ENCODE measurements at regions not wholly inside any gene's neighbourhood (a gene's known extent, or its start where the extent isn't known, plus 50 kb on each side); places are given as distances from the start of the nearest gene placed in this dataset.
A peak's percentile ranks its signal among the peaks of the same experiment; 100 is the strongest.

DNA sequence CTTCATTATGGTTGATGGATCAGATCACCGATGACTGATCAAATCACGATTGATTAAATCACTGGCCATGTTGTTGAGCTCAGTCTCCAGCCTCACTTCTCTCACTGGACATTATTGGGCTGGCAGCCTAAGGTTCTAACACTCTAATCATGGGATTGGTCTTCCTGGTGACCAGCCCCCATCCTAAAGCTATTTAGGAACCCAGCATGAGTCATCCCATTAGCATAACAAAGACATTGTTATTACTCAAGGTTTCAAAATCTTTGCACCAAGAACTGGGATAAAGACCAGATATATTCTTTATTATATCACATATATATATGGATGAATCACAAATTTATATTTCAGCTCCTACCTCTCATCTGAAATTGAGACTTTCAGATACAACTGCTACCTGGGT, 272.1 kb upstream of the IL12B start:
- Mint-ChIP-seq H3K27ac (no peak overlapping the region), H3K36me3 (ENCODE audit: low read depth) (no peaks in the 10 kb centered on the region), H3K27me3 (peaks cover 6% of the 10 kb centered on the region), H3K4me1 (peaks cover 10% of the 10 kb centered on the region), H3K4me3 (no peak overlapping the region), H3K9me3 (ENCODE audit: low read depth) (peaks cover 16% of the 10 kb centered on the region)
- no peak for ATAC-seq
- no peak for DNase-seq
- ChIA-PET CTCF (interaction anchor here (0.6 to 0.9 kb wide), 2 partner anchors 71 to 291 kb away, joined by 3 read pairs; no protein-coding TSS in a partner anchor), POLR2A (no interaction called here)
- intact Hi-C loops (cut with DNase I, micrococcal nuclease), result no loop called here

DNA sequence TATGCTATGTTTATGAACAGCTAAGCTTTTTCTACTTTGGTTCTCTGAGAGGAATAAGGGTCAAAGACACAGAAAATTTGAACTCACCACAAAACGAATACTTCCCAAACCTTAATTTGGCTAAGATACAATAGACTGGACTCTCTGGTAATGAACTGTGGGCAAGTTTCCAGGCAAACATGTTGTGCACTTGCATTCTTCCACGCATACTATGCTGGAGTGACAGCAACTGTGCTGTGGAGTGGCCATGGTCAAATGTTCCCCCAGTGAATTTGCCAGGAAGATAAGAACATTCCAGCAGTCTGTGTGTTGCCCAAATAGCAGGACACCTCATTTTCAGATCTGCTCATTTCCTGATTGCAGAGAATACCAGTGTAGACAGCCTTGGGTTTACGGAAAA, 275.3 kb upstream of the IL12B start:
- ChIA-PET CTCF (no interaction called here), POLR2A (no interaction called here)
- peaks cover 19% of the 10 kb centered on the region for H3K4me1 Mint-ChIP-seq
- intact Hi-C loops (cut with DNase I, micrococcal nuclease), result no loop called here
- no peak for DNase-seq
- H3K4me3 Mint-ChIP-seq, result no peak overlapping the region
- no peaks in the 10 kb centered on the region for H3K27me3 Mint-ChIP-seq
- no peak overlapping the region for H3K27ac Mint-ChIP-seq
- no peak for ATAC-seq
- peaks cover 11% of the 10 kb centered on the region for H3K9me3 Mint-ChIP-seq (ENCODE audit: low read depth)
- no peaks in the 10 kb centered on the region for H3K36me3 Mint-ChIP-seq (ENCODE audit: low read depth)

DNA sequence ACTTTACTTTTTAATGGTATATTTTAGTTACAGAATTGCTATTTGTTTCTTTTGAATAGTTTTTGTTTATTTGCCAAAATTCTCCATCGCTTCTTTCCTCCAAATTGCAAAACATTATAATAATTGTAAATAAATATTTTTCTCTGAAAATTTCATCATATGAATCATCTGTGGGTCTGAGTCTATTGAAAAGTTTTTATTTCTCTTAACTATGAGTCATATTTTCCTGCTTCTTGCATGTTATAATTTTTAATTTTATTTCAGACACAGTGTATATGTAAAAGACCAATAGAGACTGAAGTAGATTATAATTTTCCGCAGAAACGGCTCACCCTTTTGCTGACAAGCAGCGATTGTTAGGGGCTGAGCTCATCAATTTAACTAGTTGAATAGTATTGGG, 279.1 kb upstream of the IL12B start:
- Mint-ChIP-seq H3K27ac (no peak overlapping the region), H3K4me1 (peaks cover 19% of the 10 kb centered on the region), H3K27me3 (peaks cover 3% of the 10 kb centered on the region), H3K4me3 (no peak overlapping the region), H3K36me3 (ENCODE audit: low read depth) (no peaks in the 10 kb centered on the region), H3K9me3 (ENCODE audit: low read depth) (no peaks in the 10 kb centered on the region)
- no peak for ATAC-seq
- ChIA-PET POLR2A (no interaction called here), CTCF (no interaction called here)
- no peak for DNase-seq
- intact Hi-C loops (cut with DNase I, micrococcal nuclease), result no loop called here

DNA sequence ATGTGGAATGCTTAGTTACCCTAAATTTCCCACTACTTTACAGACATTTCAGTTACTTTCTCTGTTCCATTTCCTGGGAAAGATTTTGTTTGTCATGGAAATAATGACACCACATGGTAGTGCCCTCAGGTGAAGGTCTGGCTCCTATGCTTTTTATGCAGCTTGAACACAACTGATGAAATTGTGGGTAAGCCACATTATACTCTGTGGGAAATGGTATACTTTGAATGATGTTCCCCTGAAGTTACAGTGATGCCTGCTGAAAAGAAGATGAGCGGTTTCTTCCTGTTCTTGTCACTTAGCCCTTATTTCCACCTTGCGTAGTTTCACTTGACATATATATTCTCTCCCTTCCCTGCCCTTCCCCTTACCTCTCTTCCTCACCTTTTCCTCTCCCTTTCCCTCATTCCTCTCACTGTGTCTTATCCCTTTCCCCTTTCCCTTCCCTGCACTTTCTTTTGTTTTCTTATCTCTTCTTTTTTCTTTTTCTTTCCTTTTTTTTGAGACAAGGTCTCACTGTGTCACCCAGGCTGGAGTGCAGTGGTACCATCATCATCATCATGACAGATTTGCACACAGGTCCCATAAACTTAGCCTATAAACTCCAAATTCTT, 280.8 kb upstream of the IL12B start:
- Mint-ChIP-seq H3K4me1 (peaks cover 19% of the 10 kb centered on the region), H3K4me3 (no peak overlapping the region), H3K36me3 (ENCODE audit: low read depth) (no peaks in the 10 kb centered on the region), H3K27me3 (peaks cover 3% of the 10 kb centered on the region), H3K27ac (no peak overlapping the region), H3K9me3 (ENCODE audit: low read depth) (no peaks in the 10 kb centered on the region)
- intact Hi-C loops (cut with DNase I, micrococcal nuclease), result no loop called here
- CTCF ChIA-PET, result no interaction called here
- DNase-seq, result no peak
- peak; percentile 26 for ATAC-seq
- POLR2A ChIA-PET, result no interaction called here

DNA sequence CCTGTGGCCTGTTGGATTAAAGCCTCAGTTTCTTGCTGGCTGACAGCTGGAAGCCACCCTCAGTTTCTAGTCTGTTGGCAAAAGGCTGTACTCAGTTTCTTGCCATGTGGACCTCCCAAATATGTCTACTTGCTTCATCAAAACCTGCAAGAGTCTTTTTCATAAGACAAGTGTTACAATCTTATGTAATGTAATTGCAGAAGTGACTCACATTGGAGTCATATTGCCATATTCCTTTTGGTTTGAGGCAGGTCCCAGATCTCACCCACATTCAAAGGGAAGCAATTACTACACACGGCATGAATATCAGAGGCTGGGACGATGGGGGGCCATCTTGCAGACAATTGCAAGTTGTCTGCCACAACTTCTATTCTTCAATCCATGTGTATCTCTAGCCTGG, 286.7 kb upstream of the IL12B start:
- Mint-ChIP-seq H3K27me3 (peaks cover 5% of the 10 kb centered on the region), H3K9me3 (ENCODE audit: low read depth) (peaks cover 2% of the 10 kb centered on the region), H3K4me1 (no peaks in the 10 kb centered on the region), H3K36me3 (ENCODE audit: low read depth) (no peaks in the 10 kb centered on the region), H3K4me3 (no peak overlapping the region), H3K27ac (no peak overlapping the region)
- no peak for DNase-seq
- intact Hi-C loops (cut with DNase I, micrococcal nuclease), result no loop called here
- POLR2A ChIA-PET, result no interaction called here
- CTCF ChIA-PET, result no interaction called here
- no peak for ATAC-seq

DNA sequence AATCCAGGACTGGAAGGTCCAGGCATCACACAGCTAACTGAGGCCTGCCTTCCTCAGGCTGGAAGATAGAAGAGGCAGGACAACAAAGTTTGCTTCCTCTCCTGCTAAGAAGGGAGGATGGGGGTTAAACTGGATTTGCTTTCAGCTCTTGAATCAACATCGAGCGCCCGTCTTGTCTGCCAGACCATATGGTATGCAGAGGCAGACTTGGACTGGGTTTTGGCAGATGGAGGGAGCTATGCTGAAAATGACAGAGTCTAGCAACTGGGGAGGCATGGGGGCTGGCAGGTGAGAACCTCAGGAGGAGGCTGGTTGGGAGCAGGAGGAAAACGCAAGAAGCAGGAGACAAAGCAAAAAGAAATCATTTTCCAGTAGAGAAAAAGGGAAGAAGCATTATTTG, 289.5 kb upstream of the IL12B start:
- intact Hi-C loops (cut with DNase I, micrococcal nuclease), result no loop called here
- no peak for ATAC-seq

DNA sequence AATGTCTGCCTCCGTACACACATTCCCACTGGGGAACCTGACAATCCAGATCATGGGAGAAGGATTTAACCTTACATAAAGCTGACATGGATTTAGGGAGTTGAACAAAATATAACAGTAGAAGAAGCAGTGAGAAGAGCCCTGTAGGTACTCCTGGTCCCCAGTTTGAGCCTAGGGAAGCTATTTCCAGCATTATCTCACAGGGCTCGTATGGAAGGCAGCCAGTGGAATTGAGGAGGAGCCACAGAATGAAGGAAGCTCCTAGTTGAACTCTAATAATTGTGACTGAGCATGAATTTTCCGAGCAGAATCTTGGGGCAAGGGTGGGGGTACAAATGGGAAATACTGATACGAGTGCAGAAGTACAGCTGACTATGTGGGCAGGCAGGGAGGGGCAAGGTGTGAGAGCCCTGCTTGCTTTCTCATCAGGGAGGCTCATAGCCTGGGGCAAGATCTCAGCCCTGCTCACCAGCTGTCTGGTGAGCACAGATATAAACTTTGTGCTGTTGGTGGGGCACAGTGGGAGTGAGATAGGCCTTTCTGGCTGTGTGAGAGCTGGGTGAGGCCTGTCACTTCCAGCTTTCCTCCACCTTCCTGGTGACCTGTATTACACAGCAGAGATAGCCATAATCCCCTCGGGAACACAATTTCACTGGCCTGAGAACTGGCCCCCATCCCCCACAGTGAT, 290.7 kb upstream of the IL12B start:
- Mint-ChIP-seq H3K36me3 (ENCODE audit: low read depth) (peaks cover 2% of the 10 kb centered on the region), H3K4me1 (no peaks in the 10 kb centered on the region), H3K4me3 (no peak overlapping the region), H3K27ac (no peak overlapping the region), H3K9me3 (ENCODE audit: low read depth) (peaks cover 11% of the 10 kb centered on the region), H3K27me3 (peaks cover 7% of the 10 kb centered on the region)
- ChIA-PET CTCF (interaction anchor here (1.0 kb wide), 1 partner anchor 106 kb away, joined by 3 read pairs; no protein-coding TSS in a partner anchor), POLR2A (no interaction called here)
- intact Hi-C loops (cut with DNase I, micrococcal nuclease), result no loop called here
- ATAC-seq, result no peak
- DNase-seq, result no peak

More for the DNA sequence above, 289.5 kb upstream of the IL12B start:
- Mint-ChIP-seq H3K9me3 (ENCODE audit: low read depth) (peaks cover 11% of the 10 kb centered on the region), H3K36me3 (ENCODE audit: low read depth) (peaks cover 2% of the 10 kb centered on the region), H3K4me1 (no peaks in the 10 kb centered on the region), H3K27me3 (peaks cover 7% of the 10 kb centered on the region), H3K4me3 (no peak overlapping the region), H3K27ac (no peak overlapping the region)
- POLR2A ChIA-PET, result no interaction called here
- CTCF ChIA-PET, result no interaction called here
- no peak for DNase-seq

DNA sequence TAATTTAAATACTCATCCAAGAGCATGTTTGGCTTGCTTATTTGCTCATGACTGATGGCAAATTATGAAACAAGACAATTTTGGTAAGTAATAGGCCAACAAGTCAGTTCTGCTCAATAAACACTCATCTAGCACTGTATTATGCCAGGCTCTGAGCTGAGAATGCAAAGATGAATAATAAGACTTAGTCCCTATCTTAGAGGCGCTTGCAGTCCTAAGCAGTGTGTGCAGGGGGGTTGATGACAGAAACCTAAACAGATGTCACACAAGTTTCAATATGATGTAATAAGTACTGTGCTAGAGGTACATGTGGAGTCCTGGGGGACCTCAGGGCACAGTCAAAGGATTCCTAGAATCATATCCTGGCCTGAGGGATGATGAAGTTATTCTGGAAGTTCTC, 287.6 kb upstream of the ADRA1B start:
- no peak overlapping the region for H3K4me3 Mint-ChIP-seq
- H3K27ac Mint-ChIP-seq, result no peak overlapping the region
- ATAC-seq (peak; percentile 65), DNase-seq (no peak)
- POLR2A ChIA-PET, result no interaction called here
- intact Hi-C loops (cut with DNase I, micrococcal nuclease), result no loop called here
- no peaks in the 10 kb centered on the region for H3K36me3 Mint-ChIP-seq (ENCODE audit: low read depth)
- peaks cover 3% of the 10 kb centered on the region for H3K9me3 Mint-ChIP-seq (ENCODE audit: low read depth)
- CTCF ChIA-PET, result no interaction called here
- H3K4me1 Mint-ChIP-seq, result no peaks in the 10 kb centered on the region
- peaks cover 10% of the 10 kb centered on the region for H3K27me3 Mint-ChIP-seq

DNA sequence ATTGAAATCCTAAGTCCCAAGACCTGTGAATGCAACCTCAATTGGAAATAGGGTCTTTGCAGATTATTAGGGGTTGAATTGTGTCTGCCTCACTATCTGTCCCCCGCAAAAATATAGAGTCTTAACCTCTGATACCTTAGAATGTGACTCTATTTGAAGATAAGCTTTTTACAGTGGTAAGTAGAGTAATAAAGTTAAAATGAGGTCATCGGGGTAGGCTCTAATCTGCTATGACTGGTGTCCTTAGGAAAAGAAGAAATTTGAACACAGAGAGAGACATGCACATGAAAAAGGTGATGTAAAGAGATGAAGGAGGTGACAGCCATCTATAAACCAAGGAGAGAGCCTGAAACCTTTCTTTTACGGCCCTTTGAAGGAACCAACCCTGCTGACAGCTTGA, 287.1 kb upstream of the ADRA1B start:
- H3K4me1 Mint-ChIP-seq, result no peaks in the 10 kb centered on the region
- ATAC-seq (no peak), DNase-seq (no peak)
- H3K4me3 Mint-ChIP-seq, result no peak overlapping the region
- peaks cover 11% of the 10 kb centered on the region for H3K27me3 Mint-ChIP-seq
- ChIA-PET POLR2A (no interaction called here), CTCF (no interaction called here)
- intact Hi-C loops (cut with DNase I, micrococcal nuclease), result no loop called here
- H3K27ac Mint-ChIP-seq, result no peak overlapping the region
- H3K9me3 Mint-ChIP-seq (ENCODE audit: low read depth), result peaks cover 3% of the 10 kb centered on the region
- H3K36me3 Mint-ChIP-seq (ENCODE audit: low read depth), result no peaks in the 10 kb centered on the region

DNA sequence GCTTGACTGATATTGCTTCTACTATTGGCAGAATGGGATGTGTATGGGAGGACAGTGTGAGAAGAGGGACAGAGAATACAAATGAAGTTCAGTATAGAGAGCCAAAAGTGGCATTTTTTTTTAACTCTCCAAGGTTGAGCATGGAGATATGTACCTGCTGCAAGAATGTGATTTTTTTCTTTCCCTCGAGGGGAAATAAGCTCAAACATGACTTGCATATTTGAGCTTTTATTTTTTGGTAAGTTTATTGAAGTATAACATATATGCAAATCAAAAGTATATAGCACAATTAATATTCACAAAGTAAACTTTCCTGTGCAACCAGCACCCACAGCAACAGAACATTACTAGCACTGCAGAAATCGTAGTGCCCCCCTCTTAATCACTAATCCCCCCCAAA, 285.7 kb upstream of the ADRA1B start:
- Mint-ChIP-seq H3K4me1 (no peaks in the 10 kb centered on the region), H3K9me3 (ENCODE audit: low read depth) (no peaks in the 10 kb centered on the region), H3K4me3 (no peak overlapping the region), H3K36me3 (ENCODE audit: low read depth) (no peaks in the 10 kb centered on the region), H3K27me3 (peaks cover 11% of the 10 kb centered on the region), H3K27ac (no peak overlapping the region)
- POLR2A ChIA-PET, result no interaction called here
- no peak for ATAC-seq
- intact Hi-C loops (cut with DNase I, micrococcal nuclease), result no loop called here
- CTCF ChIA-PET, result interaction anchor here (0.7 kb wide), 1 partner anchor 172 kb away, joined by 3 read pairs; no protein-coding TSS in a partner anchor
- DNase-seq, result no peak

DNA sequence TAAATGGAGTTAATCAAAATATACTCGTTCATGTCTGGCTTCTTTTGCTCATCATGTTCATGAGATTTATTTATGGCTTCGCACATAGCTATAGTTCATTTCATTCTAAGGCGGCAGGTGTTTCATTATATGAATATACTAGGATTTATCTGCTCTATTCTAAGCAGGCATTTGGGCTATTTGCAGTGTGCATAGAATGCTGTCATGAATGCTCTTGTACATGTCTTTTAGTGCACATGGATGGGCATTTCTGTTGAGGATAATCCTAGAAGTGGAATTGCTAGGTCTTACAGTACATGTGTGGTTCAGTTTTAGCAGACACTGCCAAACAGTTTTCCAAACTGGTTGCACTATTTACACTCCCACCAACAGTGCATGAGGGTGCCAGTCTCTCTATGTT, 285.3 kb upstream of the ADRA1B start:
- no peaks in the 10 kb centered on the region for H3K9me3 Mint-ChIP-seq (ENCODE audit: low read depth)
- intact Hi-C loops (cut with DNase I, micrococcal nuclease), result no loop called here
- DNase-seq, result no peak
- H3K4me1 Mint-ChIP-seq, result no peaks in the 10 kb centered on the region
- no peak overlapping the region for H3K4me3 Mint-ChIP-seq
- ChIA-PET CTCF (no interaction called here), POLR2A (no interaction called here)
- H3K36me3 Mint-ChIP-seq (ENCODE audit: low read depth), result no peaks in the 10 kb centered on the region
- H3K27me3 Mint-ChIP-seq, result peaks cover 15% of the 10 kb centered on the region
- no peak overlapping the region for H3K27ac Mint-ChIP-seq
- ATAC-seq, result no peak

DNA sequence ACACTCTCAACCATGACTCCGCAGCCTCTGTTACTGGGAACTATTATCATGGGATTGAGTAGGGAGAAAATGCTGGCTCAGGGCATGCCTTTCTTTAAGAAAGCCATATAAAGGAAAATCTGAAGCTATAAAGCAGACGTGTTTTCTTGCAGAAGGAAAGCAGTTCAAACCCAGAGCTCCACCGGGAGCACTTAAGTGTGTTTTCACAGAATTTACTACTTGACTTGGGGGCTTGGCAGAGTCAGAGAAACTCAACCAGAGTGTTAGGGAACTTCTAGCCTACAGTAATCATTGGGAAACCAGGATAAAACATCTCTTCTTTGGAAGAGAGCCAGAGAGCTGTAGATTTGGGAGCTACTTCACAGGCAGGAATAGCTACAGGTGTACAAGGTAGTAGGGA, 283.4 kb upstream of the ADRA1B start:
- Mint-ChIP-seq H3K4me1 (no peaks in the 10 kb centered on the region), H3K9me3 (ENCODE audit: low read depth) (no peaks in the 10 kb centered on the region), H3K27ac (no peak overlapping the region), H3K36me3 (ENCODE audit: low read depth) (no peaks in the 10 kb centered on the region), H3K4me3 (no peak overlapping the region), H3K27me3 (peaks cover 15% of the 10 kb centered on the region)
- ATAC-seq (no peak), DNase-seq (no peak)
- POLR2A ChIA-PET, result no interaction called here
- intact Hi-C loops (cut with DNase I, micrococcal nuclease), result no loop called here
- CTCF ChIA-PET, result no interaction called here

Measured in activated CD4-positive, alpha-beta T cell treated with anti-CD3 and anti-CD28 coated beads for 36 hours (primary cell).